Endothelial cell of umbilical vein (primary cell): ENCODE measurements at regions not wholly inside any gene's neighbourhood (a gene's known extent, or its start where the extent isn't known, plus 50 kb on each side); places are given as distances from the start of the nearest gene placed in this dataset.

Experiments
- BruUV-seq: library from RNA; stranded (reverse); fragments of 400-500 nt; replicated peaks from 2 replicates; lab custom pipeline; 2021; lab: Mats Ljungman, UMichigan
- CTCF ChIA-PET: fragments of 300-600, 350-600 bp; sonication (Branson Sonifier 250); formaldehyde crosslinking; loops from one replicate; lab custom pipeline; 2021; ENCODE audit warnings: antibody characterized with exemption, inconsistent platforms; lab: Charles Lee
- POLR2A ChIA-PET: fragments of 300-600, 350-600 bp; sonication (Branson Sonifier 250); formaldehyde crosslinking; loops from one replicate; lab custom pipeline; 2021; ENCODE audit warnings: antibody characterized with exemption, inconsistent platforms; lab: Charles Lee
- DNase-seq: peaks from one replicate; pipeline ENCODE4 v3.0.0-alpha.2; 2011; ENCODE audit warnings: low read depth, low spot score
- FAIRE-seq: peaks from 2 replicates; lab custom pipeline; 2011; peaks lifted over from hg19 to GRCh38; lab: Jason Lieb, UNC
- H2AFZ ChIP-seq: 2 replicates; pipeline ENCODE4 v1.6.0; 2012; ENCODE audit warnings: low read depth, low read length, control low read depth, inconsistent platforms
- H3K27ac ChIP-seq: 2 replicates; pipeline ENCODE4 v1.5.1; 2011; ENCODE audit warnings: low read depth, mild to moderate bottlenecking, control low read depth, low read length, moderate library complexity; ENCODE audit not compliant: insufficient read depth
- H3K27me3 ChIP-seq, 2 experiments: 2 replicates each; pipeline versions ENCODE4 v1.6.0 to v1.6.1; 2011; ENCODE audit warnings: low read length in 2 of 2, mixed read lengths in 1 of 2; ENCODE audit not compliant: control insufficient read depth in 2 of 2, insufficient read depth in 2 of 2
- H3K36me3 ChIP-seq, 2 experiments: 2 replicates in 1 of 2; 3 replicates in 1 of 2; pipeline ENCODE4 v1.5.1; 2011; ENCODE audit warnings: low read length in 2 of 2, mild to moderate bottlenecking in 1 of 2, moderate library complexity in 1 of 2; ENCODE audit not compliant: control insufficient read depth in 2 of 2, insufficient read depth in 2 of 2; ENCODE audit errors: extremely low read depth in 1 of 2
- H3K4me1 ChIP-seq: 3 replicates; pipeline ENCODE4 v1.5.1; 2011; ENCODE audit warnings: mild to moderate bottlenecking, low read length; ENCODE audit not compliant: control insufficient read depth, insufficient read depth; ENCODE audit errors: extremely low read depth
- H3K4me2 ChIP-seq: 2 replicates; pipeline ENCODE4 v1.6.1; 2011; ENCODE audit warnings: low read length, control low read depth, mixed read lengths; ENCODE audit not compliant: insufficient read depth
- H3K4me3 ChIP-seq, 3 experiments: fragments of 200-600 bp in 1 of 3; sonication (generic), shearing (Covaris generic) in 1 of 3; replicated peaks in 1 of 3; 2 replicates each; pipeline ENCODE4 v1.5.1; 2011 to 2016; ENCODE audit warnings: control low read depth in 3 of 3, low read length in 3 of 3, mild to moderate bottlenecking in 2 of 3, inconsistent platforms in 1 of 3, low read depth in 1 of 3, moderate library complexity in 1 of 3; ENCODE audit not compliant: insufficient read depth in 1 of 3
- H3K79me2 ChIP-seq: 2 replicates; pipeline ENCODE4 v1.6.0; 2012; ENCODE audit warnings: low read length, inconsistent platforms; ENCODE audit not compliant: control insufficient read depth, insufficient read depth
- H3K9ac ChIP-seq: replicated peaks from 2 replicates; pipeline ENCODE3; 2011; ENCODE audit warnings: low read length, control low read depth; ENCODE audit not compliant: insufficient read depth; ENCODE audit errors: extremely low read depth
- H3K9me1 ChIP-seq: replicated peaks from 3 replicates; pipeline ENCODE4 v1.6.0; 2011; ENCODE audit warnings: mild to moderate bottlenecking, low read length; ENCODE audit not compliant: control insufficient read depth, insufficient read depth; ENCODE audit errors: extremely low read depth
- H3K9me3 ChIP-seq: replicated peaks from 2 replicates; pipeline ENCODE4 v1.5.1; 2012; ENCODE audit warnings: low read length, inconsistent platforms; ENCODE audit not compliant: control insufficient read depth, insufficient read depth
- H4K20me1 ChIP-seq: replicated peaks from 2 replicates; pipeline ENCODE3; 2011; ENCODE audit warnings: mild to moderate bottlenecking, low read length; ENCODE audit not compliant: control insufficient read depth, insufficient read depth; ENCODE audit errors: extremely low read depth
- EZH2 ChIP-seq: IDR thresholded peaks from 2 replicates; pipeline ENCODE4 v1.6.1; 2012; ENCODE audit warnings: borderline replicate concordance, low read depth, mild to moderate bottlenecking, moderate library complexity, low read length, inconsistent platforms; ENCODE audit not compliant: severe bottlenecking
- FOS ChIP-seq: IDR thresholded peaks from 2 replicates; pipeline ENCODE4 v1.6.1; 2011; ENCODE audit warnings: mild to moderate bottlenecking, low read length, moderate library complexity, borderline replicate concordance; ENCODE audit not compliant: insufficient read depth
- GATA2 ChIP-seq: IDR thresholded peaks from 2 replicates; pipeline ENCODE4 v1.7.0; 2011; ENCODE audit warnings: low read depth, mild to moderate bottlenecking, moderate library complexity, mixed read lengths, low read length; ENCODE audit not compliant: insufficient read length, insufficient read depth
- JUN ChIP-seq: IDR thresholded peaks from 2 replicates; pipeline ENCODE4 v1.6.1; 2011; ENCODE audit warnings: borderline replicate concordance, low read depth; ENCODE audit not compliant: insufficient read length, insufficient read depth
- MAX ChIP-seq: IDR thresholded peaks from 2 replicates; pipeline ENCODE4 v1.6.1; 2011; ENCODE audit not compliant: insufficient read depth, insufficient read length
- MYC ChIP-seq: IDR thresholded peaks from one replicate; pipeline ENCODE4 v1.6.1; 2011; ENCODE audit warnings: mild to moderate bottlenecking, low read depth, low read length
- POLR2A ChIP-seq: IDR thresholded peaks from 2 replicates; pipeline ENCODE4 v1.6.1; 2012; ENCODE audit warnings: low read depth, mild to moderate bottlenecking, control low read depth, low read length
- POLR2AphosphoS5 ChIP-seq: IDR thresholded peaks from 2 replicates; pipeline ENCODE4 v1.6.1; 2012; ENCODE audit warnings: low read depth, mild to moderate bottlenecking, control low read depth, low read length, moderate library complexity; ENCODE audit not compliant: insufficient read depth
- dilution Hi-C: fragments of 300-500 bp; cut with MboI; formaldehyde crosslinking; loops from one replicate; pipeline ENCODE4 v1.15.0; 2019; ENCODE audit warnings: low sequenced_read_pairs; ENCODE audit not compliant: extremely low pct_ligation_motif_present
- intact Hi-C: fragments of 100-400 bp; cut with micrococcal nuclease; formaldehyde crosslinking; loops from one replicate; pipeline ENCODE4 v1.10.0; 2022
- TF ChIP-seq, protein P1 (sequence below), 2 donors: IDR thresholded peaks; 1 replicate in 1 of 2; 2 replicates in 1 of 2; pipeline ENCODE4 v1.5.1; 2011; ENCODE audit warnings: low read length in 2 of 2, mild to moderate bottlenecking in 2 of 2, moderate library complexity in 2 of 2, control low read depth in 1 of 2, inconsistent platforms in 1 of 2, low read depth in 1 of 2; ENCODE audit not compliant: insufficient read depth in 1 of 2; ENCODE audit errors: extremely low read depth in 1 of 2

GRCh38 chr2:106983305-106983704 is 97.3 kb upstream of the ST6GAL2 start:
- Histone ChIP-seq H3K27me3 (no peaks in the 10 kb centered on the region), H3K36me3 (no peaks in the 10 kb centered on the region), H4K20me1 (no peaks in the 10 kb centered on the region), H3K9me1 (no peaks in the 10 kb centered on the region), H3K4me2 (no peak overlapping the region), H3K79me2 (no peaks in the 10 kb centered on the region), H3K4me3 (no peak overlapping the region), H3K27ac (no peak overlapping the region), H2AFZ (no peak overlapping the region), H3K9ac (no peak overlapping the region), H3K4me1 (no peaks in the 10 kb centered on the region), H3K9me3 (peaks cover 2% of the 10 kb centered on the region)
- dilution Hi-C loops (no loop called here), intact Hi-C loops (no loop called here)
- no peak for TF ChIP-seq POLR2A
- TF ChIP-seq GATA2 = no peak
- no peak for TF ChIP-seq JUN
- TF ChIP-seq, protein P1, sequence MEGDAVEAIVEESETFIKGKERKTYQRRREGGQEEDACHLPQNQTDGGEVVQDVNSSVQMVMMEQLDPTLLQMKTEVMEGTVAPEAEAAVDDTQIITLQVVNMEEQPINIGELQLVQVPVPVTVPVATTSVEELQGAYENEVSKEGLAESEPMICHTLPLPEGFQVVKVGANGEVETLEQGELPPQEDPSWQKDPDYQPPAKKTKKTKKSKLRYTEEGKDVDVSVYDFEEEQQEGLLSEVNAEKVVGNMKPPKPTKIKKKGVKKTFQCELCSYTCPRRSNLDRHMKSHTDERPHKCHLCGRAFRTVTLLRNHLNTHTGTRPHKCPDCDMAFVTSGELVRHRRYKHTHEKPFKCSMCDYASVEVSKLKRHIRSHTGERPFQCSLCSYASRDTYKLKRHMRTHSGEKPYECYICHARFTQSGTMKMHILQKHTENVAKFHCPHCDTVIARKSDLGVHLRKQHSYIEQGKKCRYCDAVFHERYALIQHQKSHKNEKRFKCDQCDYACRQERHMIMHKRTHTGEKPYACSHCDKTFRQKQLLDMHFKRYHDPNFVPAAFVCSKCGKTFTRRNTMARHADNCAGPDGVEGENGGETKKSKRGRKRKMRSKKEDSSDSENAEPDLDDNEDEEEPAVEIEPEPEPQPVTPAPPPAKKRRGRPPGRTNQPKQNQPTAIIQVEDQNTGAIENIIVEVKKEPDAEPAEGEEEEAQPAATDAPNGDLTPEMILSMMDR (IDR thresholded peaks at IDR 0.05; ENCODE audit: extremely low read depth in 1 of 2, insufficient read depth in 1 of 2, low read depth in 1 of 2, low read length in 2 of 2) = no peak
- no peak for TF ChIP-seq MYC
- TF ChIP-seq FOS = no peak
- TF ChIP-seq EZH2 = no peak
- TF ChIP-seq MAX = no peak
- TF ChIP-seq POLR2AphosphoS5 = no peak
- BruUV-seq = no TSS peak
- no peak for FAIRE-seq
- no peak for DNase-seq
- ChIA-PET POLR2A (no interaction called here), CTCF (no interaction called here)
